KG1 (cell line): ENCODE measurements at regions not wholly inside any gene's neighbourhood (a gene's known extent, or its start where the extent isn't known, plus 50 kb on each side); places are given as distances from the start of the nearest gene placed in this dataset.
"Not testable (repeated sequence)": the region's sequence is repeated elsewhere in the genome, so short reads cannot be mapped to it uniquely, and the experiment has no call there.

Experiments
- DNase-seq: peaks from one replicate; lab custom pipeline; 2025; lab: John Stamatoyannopoulos, UW

DNA sequence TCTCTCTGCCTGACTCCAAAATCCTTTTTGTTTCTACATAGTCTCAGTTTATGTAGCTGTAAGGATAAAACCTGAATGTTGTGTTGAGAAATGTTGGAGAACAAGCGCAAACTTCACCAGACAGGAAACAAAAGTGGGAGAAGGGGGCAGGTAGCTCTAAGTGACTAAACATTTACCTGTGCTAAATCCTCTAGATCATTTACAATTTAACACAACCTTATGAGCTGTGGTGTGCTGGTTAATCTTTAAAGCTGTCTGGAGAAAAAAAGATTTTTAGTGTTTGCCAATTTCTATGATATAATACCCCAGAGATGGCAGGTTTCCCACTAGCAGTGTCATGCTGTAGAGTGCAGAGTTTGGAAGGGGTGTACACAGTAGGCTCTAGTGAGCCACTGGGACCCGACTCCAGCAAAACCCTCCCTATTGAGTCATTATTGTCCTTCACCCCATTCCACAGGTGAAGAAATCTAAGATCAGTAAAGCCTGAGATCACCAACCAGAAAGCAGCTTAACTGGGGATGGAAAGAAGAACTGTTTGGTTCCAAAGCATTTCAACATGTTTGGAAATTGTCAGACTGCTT lies 992.0 kb downstream of the DCDC2C start:
- DNase-seq: no peak

DNA sequence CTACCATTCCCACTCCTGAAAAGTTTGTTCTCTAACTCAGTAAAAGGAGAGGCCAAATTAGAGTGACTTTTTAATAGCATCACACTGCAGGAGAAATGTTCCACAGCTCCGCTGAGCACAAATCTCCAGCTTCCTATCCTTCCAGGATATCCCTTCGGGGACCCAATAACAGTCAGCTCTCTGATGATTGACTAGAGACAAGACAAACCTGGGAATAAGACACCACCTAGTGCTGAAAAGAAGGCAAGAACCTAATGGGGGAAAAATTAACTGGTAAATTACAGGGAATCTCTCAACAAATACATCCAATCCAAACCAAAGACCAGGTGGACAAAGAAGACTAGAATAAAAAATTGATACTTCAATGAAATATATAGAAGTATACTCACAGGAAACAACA lies 977.1 kb upstream of the SOX11 start:
- no peak for DNase-seq

DNA sequence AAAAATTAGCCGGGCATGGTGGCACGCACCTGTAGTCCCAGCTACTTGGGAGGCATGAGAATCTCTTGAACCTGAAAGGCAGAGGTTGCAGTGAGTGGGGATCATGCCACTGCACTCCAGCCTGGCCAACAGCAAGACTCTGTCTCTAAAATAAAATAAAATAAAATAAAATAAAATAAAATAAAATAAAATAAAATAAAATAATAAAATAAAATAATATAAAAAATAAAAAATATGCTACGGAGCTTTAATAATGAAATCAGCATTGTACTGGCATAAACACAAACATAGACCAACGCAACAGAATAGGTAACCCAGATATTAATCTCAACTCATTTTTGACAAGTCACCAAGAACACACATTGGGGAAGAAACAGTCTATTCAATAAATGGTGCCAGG lies 973.4 kb upstream of the SOX11 start:
- DNase-seq: no peak

DNA sequence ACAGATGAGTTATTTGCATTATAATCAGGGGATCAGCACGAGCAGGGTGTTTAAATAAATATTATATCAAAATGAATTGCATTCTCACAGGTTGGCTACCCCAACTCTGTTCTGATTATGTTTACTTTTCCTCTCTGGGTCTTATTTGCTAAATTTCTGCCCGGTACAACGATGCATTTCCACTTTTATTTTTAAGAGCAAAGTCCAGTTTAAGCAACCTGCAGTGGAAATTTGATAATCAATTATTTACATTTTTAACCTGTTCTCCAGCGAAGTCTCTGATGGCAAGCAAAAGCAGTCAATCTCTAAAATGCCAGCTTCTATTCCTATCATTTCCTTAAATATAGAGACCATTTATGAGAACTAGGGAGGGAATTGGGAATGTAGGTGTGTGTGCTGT lies 966.6 kb upstream of the SOX11 start:
- no peak for DNase-seq

DNA sequence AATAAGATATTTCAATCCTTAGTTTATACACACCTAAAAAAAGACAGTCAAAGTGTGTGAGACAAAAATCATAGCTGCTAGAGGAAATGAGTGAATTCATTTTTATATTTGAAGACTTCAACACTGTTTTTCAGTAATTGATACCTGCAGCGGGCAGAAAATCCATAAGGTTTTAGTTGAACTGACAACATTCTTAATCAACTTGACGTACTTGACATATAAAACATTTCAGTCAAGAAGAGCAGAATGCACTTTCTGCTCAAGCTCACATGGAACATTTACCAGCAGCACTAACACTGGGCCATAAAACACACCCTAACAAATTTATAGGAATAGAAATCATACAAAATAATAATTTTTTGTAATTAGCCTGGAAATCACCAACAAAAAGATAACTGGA lies 959.6 kb upstream of the SOX11 start:
- no peak for DNase-seq

DNA sequence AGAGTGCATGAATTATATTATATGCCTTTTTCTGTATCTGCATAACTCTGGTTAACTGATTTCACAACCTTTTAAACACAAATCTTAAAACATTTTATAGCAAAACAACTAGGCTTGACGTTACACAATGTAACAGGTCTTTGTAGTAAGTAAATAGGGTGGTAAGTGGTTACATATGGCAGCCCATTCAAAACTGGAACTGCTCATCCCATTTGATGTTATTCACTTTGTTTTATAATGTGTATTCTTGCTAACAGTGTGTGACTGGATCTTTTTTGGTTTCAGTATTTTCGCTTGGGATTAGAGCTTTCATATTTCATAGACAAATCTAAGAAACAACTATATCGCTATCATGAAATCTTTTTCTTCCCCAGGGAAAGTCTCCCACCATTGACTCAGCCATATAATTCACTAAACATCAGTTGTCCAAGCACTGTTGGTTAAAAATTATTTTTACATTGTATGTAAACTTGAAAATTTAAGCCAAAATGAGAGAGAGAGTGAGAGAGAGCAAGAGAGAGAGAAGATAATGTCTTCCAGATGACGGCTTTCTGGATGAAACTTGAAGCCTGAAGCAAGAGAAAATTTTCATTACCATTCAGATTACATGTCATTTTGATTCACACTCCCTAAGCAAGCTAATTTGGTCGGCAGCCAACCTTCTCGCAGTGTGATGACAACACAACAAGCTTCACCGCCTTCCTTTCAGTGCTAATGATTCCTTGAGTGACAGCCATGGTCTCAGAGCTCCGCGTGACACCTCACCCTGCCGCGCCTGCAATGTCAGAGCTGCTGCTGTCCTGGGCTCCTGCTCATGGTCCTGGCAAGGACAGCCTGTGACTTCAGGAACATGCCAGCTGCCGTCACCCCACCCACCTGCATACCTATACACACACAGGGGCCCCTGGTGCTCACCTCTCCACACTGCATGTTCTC lies 946.9 kb upstream of the SOX11 start:
- DNase-seq: no peak

DNA sequence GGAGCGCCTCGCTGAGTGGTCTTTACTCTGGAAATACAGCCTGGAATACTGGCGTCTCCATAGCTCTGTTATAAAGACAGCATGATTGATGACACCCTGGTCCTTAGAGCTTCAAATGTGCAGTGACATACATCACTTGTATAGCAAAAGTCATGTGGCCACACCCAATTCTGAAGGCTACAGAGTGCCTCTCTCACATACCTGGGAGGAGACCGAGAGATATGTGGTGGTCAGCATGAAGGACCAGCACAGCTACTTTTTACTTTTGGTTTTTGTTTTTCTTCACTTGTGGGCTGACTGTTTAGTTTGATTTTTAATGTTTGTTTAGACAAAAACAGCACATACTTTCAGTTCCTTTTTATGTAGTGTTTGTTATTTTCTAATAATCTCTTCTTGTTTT lies 938.5 kb upstream of the SOX11 start:
- DNase-seq: no peak

DNA sequence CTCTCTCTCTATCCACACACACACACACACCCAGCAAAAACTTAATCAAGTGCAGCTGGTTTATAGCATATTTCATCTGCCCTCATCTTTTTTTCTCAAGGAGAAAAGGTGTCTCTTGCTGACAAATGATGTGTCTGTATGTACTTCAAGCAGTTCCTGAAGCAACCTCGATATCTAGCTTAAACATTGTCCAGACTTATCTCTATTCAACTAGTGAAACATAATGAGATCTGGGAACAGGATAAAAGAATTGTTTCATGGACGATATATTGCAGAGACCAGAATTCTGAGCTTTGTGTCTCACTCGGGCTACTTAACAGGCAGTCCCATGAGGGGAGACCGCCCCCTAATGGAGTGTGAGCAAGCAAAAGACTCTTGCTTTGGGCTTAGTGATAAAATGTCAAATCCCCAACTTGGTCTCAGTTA lies 929.2 kb upstream of the SOX11 start:
- DNase-seq: peak; percentile 1

DNA sequence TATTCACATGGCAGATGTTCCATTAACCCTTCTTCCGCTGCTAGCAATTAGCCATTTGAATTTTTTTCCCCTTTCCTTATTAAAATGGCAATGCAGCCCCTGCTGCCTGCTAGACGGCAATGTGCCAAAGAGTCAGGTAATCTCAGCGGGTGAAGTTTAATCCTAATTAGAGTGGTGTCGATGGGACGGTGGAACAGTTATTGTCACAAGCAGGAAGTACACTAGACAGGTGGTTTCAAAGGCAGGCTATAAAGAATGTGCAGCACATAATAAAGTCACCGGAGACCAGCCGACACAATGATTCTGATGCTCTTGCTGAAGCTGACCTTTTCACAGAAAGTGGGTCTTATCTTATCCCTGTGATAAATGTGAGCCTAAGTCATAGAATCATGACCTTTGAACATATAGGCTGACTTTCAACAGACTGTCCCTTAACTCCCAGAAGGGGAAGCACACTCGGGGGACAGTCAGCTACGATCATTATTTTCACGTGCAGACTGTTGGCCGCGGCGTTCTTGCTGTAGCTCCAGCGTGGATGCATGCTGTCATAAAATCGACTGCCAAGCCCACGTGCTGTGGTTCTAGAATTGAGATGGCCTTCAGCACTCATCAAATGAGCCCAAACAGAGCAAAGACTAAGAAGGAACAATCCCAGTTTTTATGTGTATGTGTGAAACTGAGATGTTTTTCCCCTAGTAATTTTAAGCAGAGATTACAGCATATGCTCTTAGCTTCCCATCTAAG lies 926.2 kb upstream of the SOX11 start:
- DNase-seq: no peak

DNA sequence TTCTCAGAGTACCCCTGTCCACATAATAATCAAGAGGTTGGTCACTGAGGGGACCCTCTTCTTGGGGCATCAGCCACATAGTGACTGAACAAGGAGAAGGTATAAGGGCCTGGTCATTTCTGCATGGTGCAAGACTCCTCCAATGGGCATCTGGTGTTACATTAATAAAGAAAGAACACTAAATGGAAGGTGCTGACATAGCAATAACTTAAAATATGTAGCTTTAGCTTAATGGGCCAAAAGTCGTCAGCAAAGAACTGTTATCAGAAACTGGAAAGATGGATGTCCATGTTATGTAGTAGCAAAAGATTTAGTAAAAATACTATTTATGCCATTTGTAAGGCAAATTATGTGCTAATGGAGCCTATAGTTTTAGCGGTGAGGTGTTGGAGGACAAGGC lies 916.5 kb upstream of the SOX11 start:
- no peak for DNase-seq

DNA sequence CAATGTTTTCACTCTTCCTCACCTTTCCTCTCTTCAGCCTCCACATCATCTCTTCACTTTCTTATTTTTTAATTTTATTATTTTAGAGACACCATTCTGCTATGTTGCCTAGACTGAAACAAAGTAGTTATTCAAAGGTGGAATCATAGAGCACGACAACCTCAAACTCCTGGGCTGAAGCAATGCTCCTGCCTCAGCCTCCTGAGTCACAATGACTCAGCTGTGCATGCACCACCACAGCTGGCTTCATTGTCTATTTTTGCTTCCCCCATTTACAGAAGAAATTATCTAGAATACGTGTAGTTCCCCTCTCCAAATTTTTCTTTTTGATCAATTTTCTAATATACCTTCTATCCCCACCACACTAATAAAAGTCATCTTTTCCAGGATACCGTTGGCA lies 911.5 kb upstream of the SOX11 start:
- no peak for DNase-seq

DNA sequence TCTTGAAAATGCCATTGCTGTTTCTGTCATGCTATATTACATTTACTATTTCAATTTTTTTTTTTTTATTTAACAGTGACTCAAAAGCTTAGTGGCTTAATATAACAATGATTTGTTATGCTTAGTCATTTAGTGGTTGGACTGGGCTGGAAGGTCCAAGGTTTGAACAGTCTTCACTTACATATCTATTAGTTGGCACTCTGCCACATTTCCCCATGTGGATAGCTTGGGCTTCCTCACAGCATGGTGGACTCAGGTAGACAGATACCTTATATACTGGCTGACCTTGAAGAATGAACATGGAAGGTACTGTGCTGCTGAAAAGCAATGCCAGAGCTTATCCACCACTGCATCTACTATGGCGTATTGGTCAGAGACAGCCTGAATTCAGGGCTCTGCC lies 909.5 kb upstream of the SOX11 start:
- no peak for DNase-seq

DNA sequence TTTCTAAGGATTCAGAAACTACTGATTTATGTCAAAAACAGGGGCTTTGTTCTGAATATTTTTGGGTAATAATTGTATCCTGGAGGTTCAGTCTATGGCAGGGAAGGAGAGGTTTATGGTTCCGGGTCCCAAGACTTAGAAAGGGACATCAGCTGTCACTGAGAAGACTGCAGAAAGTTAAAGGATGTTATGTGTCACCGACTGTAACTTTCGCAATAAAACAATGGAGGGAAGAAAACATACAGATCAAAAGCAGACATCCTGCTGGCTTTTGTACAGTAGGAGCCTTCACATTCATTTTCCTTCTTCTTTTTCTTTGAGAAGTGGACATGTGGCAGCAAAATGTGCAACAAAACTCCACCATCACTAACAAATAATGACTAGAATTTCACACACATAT lies 900.7 kb upstream of the SOX11 start:
- DNase-seq: no peak

DNA sequence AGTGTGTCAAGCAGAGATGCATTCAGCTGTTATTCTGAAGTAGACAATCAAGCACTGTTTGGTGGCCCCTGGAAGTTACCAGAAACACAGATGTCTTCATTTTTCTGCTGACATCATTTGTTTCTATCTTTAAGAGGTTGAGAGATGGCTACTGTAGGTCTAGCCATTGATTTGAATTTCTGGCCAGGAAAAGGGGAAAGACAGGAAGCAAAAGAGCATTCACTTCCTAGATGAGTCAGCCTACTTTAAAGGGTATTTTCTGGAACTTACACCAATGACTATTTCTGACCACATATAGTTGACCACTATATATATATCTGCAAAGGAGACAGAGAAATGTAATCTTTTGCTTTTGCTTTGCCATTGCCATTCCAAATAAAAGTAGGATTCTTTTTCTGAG lies 900.1 kb upstream of the SOX11 start:
- DNase-seq: no peak

DNA sequence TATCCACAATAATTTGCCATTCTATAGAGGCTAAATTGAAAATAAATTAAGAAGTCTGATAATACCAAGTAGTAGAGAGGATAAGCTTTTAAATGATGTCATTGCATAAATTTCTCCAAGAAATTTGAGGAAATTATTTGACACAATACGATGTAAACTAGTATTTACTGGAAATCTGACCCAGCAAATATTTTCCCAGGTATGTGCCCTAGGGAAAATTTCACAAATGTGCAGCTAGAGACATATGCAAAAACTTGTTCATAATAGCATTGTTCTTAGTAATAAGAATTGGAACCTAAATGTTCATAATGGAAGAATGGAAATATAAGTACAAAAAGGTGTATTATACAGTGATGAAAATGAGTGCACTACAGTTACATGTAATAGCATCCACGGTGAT lies 888.8 kb upstream of the SOX11 start:
- DNase-seq: no peak

DNA sequence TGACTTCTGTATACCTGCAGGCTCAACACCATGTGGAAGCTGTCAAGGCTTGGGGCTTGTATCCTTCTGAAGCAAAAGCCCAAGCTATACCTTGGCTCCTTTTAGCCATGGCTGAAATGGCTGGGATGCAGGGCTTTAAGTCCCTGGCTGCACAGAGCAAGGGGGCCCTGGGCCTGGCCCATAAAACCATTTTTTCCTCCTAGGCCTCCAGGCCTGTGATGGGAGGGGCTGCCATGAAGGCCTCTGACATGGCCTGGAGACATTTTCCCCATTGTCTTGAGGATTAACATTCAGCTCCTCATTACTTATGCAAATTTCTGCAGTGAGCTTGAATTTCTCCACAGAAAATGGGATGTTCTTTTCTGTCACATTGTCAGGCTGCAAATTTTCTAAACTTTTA lies 878.0 kb upstream of the SOX11 start:
- DNase-seq: not testable (repeated sequence)

DNA sequence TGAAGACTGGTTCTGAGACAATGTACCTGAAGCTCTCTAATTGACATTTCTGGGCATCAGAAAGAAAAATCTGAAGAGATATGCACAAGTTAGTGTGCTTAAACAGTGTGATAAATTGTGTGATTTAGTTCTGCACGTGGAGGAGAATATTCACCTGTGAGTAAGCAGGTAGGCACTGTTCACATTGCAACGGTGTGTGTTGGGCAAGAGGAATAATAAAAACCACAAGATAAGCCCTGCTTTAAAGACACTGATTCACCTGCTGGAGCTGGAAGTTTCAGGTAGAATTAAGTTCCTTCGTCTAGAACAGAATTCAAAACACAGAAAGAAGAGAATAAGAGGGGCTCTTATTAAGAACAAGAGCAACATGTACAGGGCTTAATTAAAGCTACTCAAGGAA lies 864.3 kb upstream of the SOX11 start:
- no peak for DNase-seq

DNA sequence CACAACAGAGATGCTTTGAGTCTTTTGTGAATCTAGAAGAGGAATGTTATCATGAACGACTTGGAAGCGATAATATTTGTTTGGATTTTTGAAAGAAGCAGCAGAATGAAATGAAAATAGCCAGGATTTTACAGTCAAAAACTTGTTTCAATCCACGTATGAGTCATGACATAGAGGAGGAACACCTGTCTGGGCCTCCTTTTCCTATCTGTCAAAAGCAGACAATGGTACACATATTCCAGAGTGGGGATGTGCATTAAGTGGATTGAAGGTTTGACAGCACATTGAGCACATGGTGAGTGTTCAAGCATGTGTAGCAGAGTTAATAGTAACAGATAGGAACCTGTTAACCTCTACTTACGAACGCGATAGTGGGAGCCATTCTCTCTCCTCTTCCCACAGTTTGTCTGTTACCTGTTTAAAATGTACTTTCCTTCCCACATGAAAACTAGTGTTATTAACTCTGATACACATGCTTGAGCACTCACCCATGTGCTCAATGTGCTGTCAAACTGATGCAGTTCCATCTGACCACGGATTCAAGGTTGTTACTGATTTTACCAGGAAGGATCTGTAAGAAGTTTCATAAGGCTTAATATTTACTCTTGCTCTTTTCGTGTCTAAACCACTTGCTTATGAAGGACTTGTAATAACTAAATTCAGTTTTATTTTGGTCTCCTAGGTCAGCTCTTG lies 863.4 kb upstream of the SOX11 start:
- no peak for DNase-seq

DNA sequence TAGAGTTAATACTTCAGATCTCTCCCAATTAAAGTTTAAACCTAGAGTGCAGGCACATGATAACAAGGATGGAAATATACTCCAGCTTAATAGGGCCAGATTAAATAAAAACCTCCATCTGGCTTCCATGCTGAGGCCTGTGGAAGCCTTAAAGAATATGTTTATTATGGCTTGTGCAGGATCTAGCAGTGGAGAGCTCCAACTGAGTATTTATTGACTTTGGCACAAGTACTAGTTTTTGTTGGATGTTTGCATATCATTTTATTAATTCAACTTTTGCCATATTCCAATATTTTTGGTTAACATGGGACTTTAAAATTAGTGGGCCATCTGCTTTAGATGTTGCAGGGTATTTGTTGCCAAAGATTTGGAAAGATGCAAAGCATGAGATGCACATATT lies 860.4 kb upstream of the SOX11 start:
- no peak for DNase-seq

DNA sequence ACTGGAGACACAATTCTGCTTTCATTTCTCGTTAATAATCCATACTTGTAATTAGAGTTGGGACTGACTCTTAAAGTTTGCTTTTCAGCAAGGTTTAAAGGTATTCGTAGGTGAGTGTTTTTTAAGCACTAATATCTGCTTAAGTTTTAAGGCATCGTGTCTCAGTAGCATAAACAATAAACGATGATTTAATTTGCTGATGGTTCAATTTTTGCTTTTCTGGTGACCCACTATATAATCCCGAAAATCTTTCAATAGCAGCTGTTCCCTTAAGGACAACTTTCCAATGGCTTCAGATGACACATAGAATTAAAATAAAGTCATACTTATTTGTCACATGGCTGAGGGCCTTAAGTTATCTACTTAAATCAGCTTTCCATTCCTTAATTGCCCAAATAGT lies 859.5 kb upstream of the SOX11 start:
- no peak for DNase-seq

DNA sequence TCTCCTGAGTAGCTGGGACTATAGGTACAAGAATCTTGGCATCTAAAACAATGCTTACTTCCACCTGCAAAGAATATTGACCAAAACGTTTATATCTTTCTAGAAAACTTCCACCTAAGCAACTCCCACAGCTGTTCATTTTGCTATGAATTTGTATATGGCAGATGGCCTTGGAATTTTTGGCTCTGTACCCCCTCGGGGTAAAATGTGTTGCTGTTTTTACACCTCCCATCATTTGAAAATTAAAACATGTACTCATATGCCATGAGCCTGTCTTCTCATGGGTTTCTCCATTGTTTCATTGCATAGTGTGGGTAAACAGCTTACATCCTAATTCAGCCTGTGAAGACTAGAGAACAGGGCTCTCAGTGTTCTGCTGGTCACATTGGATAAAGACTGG lies 853.6 kb upstream of the SOX11 start:
- DNase-seq: no peak

DNA sequence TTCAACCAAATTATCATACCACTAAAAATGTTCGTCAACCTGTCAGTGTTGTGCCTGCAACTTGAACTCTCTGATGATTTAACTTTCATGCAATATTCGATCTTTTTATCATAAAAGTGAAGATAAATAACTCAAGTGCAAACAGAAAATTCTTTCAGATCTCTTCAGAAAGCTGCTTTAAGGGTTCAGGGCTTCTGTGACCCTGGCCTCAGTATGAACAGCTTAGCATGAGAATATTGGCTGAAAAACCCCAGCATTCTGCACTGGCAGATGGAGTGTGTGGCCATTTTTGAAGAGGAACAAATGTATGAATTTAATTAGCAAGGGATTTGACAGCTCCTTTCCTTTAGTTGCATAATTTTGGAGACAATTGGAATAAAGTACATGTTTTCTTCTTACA lies 851.4 kb upstream of the SOX11 start:
- DNase-seq: no peak

DNA sequence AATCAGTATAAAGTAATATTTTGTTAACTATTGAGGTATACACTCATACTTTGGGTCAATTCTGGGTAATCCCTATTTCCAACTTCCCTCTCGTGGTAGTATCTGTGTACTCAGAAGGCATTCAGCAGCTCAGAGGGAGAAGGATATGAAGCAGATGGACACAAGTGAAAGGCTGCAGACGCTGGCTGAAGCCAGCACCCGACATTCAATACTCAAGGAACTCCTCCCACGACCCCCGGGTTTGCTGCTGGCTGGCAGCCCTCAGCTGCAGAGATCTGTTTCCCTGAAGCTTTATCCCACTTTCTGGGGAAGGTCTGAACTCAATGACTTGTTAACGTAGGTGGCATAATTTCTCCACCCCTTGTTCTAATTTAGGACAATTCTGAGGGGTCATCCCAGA lies 847.3 kb upstream of the SOX11 start:
- DNase-seq: no peak
